HG02759 (cell line): ENCODE measurements at regions not wholly inside any gene's neighbourhood (a gene's known extent, or its start where the extent isn't known, plus 50 kb on each side); places are given as distances from the start of the nearest gene placed in this dataset.
A peak's percentile ranks its signal among the peaks of the same experiment; 100 is the strongest.

Experiments used
- ATAC-seq: cut with Tn5 transposase; IDR thresholded peaks from one replicate; pipeline ENCODE4 v1.9.1; 2021; ENCODE audit warnings: mild to moderate bottlenecking, moderate library complexity; ENCODE audit not compliant: unreplicated experiment

DNA sequence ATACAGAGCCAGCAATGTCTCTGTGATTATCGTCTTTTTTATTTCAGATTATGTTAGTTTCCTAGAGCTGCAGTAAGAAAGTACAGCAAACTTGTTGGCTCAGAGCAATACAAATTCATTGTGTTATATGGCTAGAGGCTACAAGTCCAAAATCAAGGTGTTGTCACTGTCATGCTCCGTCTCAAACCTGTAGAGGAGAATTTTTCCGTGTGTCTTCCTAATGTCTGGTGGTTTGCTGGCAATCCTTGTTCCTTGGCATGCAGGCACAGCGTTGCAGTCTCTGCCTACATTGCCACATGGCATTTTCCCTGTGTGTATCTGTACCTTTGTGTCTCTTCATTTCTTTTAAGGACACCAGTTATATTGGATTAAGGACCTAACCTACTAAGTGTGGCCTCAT is 244.4 kb downstream of the LRRIQ3 start:
- ATAC-seq, result no peak

DNA sequence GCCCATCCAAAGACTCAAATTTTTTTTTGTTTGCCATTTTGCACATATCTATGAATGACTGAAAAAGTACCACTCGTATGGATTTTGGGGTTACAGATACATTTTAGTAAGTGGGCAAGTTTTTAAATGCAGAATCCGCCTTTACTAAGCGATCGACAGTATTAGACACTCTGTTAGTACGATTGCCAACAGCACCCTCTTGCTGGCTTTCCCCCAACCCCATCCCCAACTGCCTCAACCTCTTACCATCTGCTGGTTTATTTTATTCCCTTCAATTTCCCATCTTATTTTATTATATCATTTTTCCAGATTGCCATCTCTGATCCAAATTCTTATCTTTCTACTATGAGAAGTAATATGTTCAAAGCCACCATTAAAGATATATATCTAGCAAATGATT is 244.8 kb downstream of the LRRIQ3 start:
- ATAC-seq, result no peak

DNA sequence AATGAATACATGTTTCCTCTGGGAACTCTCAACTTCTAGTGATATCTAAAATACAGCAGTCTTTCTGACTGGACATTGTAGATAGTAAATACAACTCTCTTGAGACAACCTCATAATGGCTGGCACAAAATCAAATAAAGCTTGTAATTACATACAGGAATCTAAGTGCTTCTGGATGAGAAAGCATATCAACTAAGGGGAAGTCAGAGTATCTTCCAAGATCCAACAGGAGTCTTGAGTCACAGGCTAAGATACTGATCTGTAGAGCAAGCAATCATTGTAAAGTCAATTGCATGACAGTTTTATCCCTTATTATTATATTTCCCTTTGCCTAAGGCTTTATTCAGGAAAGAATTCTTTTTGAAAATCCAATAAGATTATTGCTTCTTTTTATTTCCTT is 249.9 kb downstream of the LRRIQ3 start:
- no peak for ATAC-seq

DNA sequence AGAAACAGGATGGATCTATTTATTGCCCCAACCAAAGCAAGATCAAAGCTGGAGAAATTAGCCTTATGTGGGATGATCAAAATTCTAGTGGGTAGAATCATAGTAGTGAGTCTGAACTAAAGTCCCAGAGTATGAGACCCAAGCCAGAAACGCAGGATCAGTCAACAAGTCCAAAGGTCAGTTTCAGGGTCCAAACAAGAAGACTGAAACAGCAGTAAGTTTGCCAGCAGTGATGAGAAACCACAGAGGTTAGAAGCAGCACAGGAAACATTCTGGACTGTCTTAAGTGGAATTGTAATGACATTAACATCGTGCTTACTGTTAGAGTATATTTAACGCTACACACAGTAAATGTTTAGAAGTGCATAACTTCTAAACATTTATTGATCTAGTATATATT is 251.0 kb downstream of the LRRIQ3 start:
- no peak for ATAC-seq

DNA sequence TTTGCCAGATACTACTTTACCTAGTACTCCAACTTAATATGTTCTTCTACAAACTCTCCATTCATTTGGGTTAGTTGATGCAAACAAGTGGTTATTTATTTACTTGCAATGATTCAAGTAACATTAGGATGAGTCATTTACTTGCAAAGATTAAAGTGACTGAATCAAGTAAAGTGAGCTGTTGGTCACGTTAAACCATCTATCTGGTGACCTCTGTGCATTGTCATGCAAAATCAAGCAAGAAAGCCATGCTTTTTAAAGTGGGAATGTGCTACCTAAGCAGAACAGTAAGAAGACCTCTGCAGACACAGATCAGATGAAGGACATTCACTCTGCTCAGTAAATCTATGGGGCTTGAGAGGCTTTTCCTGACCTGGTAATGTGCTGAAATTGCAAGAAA is 254.7 kb downstream of the LRRIQ3 start:
- no peak for ATAC-seq

DNA sequence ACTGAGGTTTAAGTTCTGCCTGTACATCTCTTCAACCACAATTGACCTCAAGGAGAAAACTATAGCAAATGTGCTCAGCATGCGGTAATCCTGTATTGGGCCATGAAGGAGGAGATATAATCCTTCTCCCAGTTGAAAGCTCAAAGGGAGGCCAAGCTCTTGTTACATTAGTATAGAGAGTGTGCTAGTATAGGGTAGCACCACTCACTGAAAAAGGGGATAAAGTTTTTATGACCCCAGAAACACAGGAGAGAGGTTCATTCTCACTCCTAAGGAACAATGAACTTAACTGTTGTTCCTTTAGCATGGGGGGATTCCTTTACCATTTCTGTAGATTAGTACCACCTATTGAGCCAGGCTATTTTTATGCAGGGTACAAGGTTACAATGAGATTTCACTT is 267.7 kb downstream of the LRRIQ3 start:
- no peak for ATAC-seq

DNA sequence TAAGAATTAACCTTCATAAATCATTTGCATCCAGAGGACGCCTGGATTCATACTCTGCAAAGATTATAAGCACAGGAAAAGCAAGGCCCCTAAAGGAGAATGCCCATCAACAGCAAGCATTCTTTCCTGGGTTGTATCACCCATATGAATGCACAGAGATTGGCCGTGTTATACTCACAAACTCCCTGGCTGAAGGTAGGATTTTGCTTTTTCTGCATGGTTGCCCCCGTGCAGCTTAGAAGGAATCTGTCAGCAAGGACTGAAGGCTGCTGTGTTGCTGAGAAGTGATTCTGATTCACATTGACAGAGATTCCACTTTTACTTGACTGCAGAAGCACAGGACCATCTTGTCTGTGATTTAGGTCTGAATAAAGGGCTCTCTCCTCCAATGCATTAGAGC is 283.0 kb downstream of the LRRIQ3 start:
- no peak for ATAC-seq

DNA sequence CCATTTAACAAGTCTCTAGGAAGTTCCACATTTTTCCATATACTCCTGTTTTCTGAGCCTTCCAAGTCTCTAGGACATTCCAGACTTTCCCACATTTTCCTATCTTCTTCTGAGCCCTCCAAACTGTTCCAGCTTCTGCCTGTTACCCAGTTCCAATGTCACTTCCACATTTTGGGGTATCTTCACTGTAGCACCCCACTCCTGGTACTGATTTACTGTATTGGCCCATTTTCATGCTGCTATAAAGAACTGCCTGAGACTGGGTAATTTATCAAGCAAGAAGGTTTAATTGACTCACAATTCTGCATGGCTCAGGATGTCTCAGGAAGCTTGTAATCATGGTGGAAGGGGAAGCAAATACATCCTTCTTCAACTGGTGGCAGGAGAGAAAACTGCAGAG is 285.0 kb downstream of the LRRIQ3 start:
- no peak for ATAC-seq

DNA sequence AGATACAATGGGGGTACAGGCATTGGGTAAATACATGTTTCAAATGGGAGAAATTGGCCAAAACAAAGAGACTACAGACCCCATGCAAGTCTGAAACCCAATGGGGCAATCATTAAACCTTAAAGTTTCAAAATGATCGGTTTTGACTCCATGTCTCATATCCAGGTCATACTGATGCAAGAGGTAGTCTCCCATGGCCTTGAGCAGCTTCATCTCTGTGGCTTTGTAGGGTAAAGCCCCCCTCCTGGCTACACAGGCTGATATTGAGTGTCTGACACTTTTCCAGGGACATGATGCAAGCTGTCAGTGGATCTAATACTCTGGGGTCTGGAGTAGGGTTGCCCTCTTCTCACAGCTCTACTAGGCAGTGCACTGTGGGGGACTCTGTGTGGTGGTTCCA is 286.1 kb downstream of the LRRIQ3 start:
- peak; percentile 55 for ATAC-seq

DNA sequence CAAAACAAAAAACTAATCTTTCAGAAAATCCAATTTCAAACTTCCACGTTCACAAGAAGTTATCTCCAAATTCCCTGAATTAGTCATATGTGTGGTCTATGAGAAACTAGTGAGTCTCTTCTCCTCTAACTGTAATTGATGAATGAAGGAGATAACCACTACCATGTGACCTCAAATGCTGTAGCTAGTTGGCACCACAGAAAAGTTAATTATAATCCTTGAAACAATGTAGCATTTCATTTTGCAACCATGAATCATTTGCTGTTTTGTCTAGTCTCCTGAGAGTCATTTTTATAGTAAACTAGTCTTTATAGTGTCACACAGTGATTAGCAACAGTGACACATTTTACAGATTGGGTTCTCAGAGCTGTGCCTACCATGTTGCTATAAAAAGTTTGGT is 287.5 kb downstream of the LRRIQ3 start:
- peak; percentile 37 for ATAC-seq

DNA sequence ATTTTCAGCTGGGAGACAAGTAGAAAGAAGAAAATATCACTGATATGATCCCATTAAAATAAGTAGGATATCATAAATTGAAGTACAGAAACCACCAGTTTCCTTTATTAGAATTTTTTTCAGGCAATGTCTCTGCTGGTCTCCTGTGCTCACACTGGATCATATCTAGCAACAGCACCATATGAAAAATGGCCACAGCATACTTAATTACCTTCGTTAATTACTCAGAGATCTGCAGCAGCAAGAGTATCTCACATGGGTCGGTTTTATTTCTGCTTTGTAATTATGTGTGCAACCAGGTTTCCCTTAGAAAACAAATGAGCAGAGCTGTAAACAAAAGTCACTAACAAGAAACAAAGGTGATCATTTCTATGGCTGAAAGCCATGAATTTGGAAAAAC is 287.9 kb downstream of the LRRIQ3 start:
- no peak for ATAC-seq

DNA sequence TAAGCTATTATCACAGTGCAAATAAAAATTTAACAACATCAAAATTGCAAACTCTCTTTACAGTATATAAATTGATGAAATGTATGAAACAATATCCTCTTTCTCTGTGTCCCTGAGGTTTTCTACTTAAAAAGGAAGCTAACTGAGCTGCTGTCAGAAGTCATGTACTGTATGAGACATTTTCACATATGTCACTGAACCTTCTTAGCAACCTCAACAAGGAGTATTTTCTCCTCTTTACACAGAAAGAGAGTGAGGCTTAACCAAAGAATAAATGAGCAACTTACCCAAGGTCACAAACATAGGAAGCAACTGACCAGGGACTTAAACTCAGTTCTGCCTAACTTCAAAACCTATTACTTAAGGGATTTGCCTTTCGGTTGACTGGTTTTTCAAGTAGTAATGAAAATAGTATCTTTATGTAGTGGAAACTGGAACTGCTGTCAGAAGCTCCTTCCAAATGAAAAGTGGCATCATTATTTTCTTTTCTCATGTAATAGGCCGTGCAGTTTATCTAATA is 288.9 kb downstream of the LRRIQ3 start:
- no peak for ATAC-seq

DNA sequence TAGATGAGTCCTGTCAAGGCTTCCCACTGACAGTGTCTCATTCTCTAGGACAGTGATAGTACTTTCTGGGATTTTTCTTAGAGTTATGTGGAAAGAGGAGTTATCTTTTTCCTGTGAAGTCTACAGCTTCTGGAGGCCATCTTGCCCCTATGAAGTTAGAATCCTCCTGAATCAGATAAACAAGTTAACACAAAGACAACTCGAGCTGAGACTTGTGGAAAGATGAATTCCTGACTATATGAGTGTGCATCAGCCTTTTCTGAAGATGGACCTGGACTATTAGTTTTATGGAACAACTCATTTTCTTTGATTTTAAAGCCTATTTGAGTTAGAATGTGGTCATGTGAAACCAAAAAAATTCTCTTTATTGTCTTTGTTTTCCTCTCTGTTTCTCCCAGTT is 290.9 kb downstream of the LRRIQ3 start:
- ATAC-seq, result no peak

DNA sequence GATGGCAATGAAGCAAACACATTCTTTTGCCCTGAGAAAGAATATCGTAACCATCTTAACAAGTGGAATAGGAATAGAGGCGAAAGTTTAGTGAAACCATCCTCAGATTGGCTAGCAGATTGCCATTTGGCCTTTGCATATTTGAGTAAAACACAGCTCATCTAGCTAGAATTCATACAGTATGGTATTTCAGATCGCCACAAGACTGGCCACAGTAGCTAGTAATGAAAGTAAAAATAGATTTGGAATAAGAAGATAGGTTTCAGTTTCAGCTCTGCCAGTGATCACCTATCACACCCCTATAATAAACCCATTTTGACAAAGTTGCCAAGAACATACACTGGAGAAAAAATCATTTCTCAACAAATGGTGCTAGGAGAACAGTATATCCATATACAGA is 294.9 kb downstream of the LRRIQ3 start:
- peak; percentile 43 for ATAC-seq

DNA sequence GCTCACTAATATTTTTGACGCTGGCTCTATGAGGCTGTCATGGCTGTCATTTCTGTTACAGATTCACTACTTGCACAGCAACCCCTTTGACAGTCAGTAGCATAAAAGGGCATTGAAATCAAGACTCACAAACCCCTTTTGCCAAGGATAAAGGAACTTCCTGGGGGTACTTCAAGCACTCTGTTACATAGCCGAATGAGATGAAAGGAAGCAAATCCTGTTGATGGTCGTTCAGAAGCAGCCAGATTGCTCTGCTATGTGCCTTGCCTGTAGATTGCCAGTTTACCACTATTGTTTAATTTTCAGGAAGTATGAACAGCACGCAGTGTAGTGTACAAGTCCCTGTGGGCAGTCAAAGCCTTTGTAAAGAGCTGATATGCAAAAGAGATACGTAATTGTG is 296.2 kb downstream of the LRRIQ3 start:
- ATAC-seq, result no peak

DNA sequence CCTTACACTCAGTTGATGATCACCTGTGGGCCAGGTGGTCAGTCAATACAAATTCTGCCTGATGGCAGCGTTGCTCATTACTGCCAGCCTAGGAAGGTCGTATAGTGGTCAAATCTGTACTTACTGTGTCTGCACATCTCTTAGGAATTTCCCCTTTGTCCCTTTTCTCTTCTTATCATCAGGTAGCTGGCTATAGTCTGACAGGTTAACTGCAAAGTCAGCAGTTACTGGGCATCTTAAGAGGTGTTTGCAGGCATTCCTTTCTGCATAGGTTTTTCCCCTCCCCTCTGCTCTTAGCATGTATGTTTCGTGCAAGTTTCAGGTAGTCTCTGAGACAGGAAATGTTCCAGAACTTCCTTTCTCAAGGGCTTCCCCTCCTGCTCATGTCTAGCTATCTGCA is 298.7 kb downstream of the LRRIQ3 start:
- no peak for ATAC-seq

DNA sequence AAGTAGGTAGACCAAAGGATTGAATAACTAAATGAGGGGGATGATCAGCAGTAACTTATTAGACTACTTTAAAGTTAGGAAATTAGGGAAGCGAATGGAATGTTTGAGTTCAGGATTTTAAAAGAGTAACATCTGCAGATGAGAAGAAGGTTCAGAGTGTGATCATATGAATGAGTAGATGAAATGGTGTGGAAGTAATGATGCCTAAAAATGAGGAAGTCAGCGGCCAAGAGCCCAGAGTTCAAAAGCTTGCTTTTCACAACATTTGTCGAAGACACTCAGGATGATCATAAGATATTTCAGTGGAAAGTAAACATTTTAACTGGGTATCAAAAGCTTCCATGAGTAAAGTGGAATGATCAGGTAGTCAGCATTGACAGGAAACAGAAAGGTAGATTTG is 299.4 kb downstream of the LRRIQ3 start:
- ATAC-seq, result no peak

DNA sequence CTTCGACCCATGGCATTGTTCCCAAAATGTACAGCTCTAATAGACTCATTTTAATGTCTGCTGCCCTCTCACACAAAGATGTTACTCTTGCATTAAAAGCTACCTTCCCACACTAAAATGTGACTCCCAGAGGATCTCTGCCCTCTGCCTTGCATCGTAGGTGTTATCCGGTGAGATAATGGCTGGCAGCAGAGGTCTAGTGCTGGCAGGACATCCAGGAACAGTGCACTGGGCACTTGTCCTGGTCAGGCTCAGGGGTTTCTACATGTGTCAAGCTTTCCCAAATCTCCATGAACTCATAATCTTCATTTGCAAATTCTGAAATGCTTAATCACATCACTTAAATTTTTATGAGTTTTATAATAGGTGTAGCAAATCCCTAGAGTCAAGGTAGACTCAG is 310.6 kb downstream of the LRRIQ3 start:
- ATAC-seq, result no peak

DNA sequence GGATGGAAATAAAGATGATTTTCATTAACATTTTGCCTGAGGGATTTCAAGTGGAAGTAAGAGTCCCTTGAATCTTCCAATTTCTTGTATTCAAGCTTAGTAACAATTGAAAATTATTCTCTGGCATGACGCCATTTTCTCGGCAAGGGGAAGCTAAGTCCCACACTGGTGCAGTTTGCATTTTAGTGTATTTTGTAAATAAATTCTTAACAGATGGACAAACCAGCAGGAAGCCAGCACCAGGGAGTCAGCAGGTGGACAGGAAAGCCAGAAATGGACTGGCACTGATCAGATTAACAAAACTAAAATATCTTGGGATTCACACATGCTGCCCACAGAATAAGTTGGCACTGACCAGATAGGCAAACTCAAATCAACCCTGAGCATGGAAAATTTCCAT is 311.3 kb downstream of the LRRIQ3 start:
- no peak for ATAC-seq

DNA sequence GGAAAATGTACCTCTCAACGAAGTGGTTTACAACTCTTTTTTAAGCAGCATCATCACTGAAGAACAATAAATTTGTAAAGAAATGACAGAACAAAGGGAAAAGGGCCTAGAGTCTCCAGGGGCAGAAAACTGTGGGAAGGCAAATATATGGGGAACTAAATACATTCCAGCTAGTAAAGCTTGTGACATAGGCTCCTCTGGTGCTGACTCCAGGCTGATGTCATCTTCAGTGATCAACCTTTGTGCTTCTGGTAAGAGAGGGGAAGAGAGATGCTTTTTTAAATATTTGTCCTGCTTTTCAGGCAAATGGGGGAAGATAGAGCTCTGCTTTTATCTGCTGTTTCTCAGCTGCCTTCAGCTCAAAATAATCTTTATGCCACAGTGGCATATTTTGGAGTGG is 323.2 kb downstream of the LRRIQ3 start:
- ATAC-seq, result no peak

DNA sequence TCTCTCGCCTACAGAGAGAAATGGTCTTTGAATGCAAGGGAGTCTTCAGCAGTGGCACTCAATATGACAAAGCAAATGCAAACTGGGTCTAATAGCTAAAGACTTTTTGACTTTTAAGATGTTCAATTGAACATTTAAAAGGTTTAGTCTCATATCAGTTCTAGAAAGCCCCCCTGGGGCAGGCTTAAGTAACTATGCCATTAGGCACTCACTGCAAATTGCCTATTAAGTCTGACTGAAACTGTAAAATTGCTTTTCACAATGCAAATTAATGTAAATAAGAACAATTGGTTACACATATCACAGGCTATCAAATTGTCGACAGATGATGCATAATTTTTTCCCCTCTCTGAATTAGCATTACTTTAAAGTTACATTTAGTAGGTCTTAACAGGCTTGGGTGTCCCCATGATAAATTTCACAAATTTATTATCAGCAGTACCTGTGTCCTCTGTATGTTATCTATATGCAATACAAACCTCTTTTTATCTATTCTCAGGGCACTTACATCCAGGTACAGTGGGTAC is 329.1 kb downstream of the LRRIQ3 start:
- ATAC-seq, result no peak

DNA sequence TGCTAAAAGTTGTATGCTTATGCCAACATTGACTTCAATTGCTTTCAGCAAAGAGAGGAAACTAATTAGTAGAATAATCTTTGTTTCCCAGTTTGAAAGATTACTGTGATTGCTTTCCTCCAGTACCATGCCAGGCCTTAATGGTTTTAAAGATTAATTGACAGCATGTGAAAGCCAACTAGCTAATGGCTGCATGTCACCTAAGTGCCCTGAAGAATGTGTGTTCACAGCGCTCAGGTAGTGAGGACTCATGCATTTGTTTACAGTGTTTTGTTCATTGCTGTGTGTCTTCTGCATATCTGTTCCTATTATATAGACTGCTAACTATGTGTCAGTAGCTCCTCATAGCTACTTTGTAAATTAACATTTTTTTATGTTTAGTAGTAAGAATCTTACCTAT is 335.6 kb downstream of the LRRIQ3 start:
- no peak for ATAC-seq

DNA sequence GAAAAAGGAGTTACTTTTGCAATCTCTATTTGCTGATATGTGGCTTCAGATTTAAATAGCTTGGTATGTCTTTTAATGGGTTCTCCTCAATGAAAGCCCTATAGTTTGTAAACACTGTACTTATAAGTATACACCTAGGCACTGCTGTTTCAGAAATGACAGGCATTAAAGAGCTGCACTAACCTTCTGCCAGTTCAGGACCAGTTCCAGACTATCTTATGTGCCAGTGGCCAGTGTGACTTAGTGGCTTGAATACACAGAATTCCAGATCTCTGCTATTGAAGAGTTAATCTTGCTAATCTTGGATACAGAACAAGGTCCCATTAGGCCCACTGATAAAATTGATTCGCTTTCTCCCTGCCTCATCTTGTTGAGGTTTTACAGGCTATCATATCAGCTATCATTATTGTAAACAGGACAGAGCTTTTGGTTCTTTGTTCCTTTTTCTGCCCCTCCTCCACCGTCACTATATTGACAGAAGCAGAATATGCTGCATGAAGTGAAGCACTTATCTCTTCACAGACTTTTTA is 337.5 kb downstream of the LRRIQ3 start:
- ATAC-seq, result no peak
